Thyroid gland (tissue), 4 donors: ENCODE measurements at regions not wholly inside any gene's neighbourhood (a gene's known extent, or its start where the extent isn't known, plus 50 kb on each side); places are given as distances from the start of the nearest gene placed in this dataset.

Experiments
- POLR2A ChIP-seq, 2 donors: fragments of 450-650 bp; IDR thresholded peaks; one replicate each; pipeline ENCODE4 v1.6.1; 2017; ENCODE audit warnings: antibody characterized with exemption in 2 of 2, mild to moderate bottlenecking in 2 of 2, moderate library complexity in 1 of 2
- TF ChIP-seq, protein P1 (sequence below), 6 experiments: fragments of 200-600 bp in 3 of 6; fragments of 450-650 bp in 3 of 6; sonication (generic) in 3 of 6; IDR thresholded peaks; one replicate each; pipeline ENCODE4 v1.5.1; 2016 to 2019; ENCODE audit warnings: antibody characterized with exemption in 6 of 6, mild to moderate bottlenecking in 2 of 6, inconsistent platforms in 1 of 6, moderate library complexity in 1 of 6

DNA sequence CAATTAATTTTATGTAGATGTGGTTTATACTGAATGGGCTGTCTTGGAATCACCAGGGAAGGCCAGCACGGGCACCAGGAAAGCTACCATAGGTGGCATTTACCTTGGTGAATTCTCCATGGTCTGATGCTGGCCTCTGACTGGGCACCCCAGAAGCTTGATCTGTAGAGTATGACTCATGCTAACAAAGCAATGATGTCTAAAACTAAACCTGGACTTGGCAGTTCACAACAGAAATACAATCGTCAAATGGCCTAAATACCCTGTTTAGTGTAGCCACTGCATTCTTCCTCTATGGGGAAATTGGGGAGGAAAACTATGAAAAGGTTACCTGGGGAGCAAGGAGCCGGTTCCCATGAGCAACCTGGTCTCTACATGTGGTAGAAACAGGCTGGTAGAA lies 98.0 kb downstream of the ATPSCKMT start:
- TF ChIP-seq POLR2A (IDR thresholded peaks at IDR 0.05) = no peak
- TF ChIP-seq, protein P1, sequence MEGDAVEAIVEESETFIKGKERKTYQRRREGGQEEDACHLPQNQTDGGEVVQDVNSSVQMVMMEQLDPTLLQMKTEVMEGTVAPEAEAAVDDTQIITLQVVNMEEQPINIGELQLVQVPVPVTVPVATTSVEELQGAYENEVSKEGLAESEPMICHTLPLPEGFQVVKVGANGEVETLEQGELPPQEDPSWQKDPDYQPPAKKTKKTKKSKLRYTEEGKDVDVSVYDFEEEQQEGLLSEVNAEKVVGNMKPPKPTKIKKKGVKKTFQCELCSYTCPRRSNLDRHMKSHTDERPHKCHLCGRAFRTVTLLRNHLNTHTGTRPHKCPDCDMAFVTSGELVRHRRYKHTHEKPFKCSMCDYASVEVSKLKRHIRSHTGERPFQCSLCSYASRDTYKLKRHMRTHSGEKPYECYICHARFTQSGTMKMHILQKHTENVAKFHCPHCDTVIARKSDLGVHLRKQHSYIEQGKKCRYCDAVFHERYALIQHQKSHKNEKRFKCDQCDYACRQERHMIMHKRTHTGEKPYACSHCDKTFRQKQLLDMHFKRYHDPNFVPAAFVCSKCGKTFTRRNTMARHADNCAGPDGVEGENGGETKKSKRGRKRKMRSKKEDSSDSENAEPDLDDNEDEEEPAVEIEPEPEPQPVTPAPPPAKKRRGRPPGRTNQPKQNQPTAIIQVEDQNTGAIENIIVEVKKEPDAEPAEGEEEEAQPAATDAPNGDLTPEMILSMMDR (IDR thresholded peaks at IDR 0.05) = no peak
